ENCODE measurements at regions not wholly inside any gene's neighbourhood (a gene's known extent, or its start where the extent isn't known, plus 50 kb on each side); places are given as distances from the start of the nearest gene placed in this dataset.

- Histone ChIP-seq H3K9ac (ENCODE audit: low read length) (no peak overlapping the region), H3K4ac (ENCODE audit: low read depth in 1 of 2, low read length in 2 of 2) (no peak overlapping the region), H3K14ac (ENCODE audit: low read length in 2 of 2) (no peak overlapping the region), H3K4me3 (ENCODE audit: insufficient read depth in 1 of 2, low read depth in 1 of 2, low read length in 2 of 2) (no peak overlapping the region), H2BK15ac (ENCODE audit: low read depth, poor library complexity, severe bottlenecking) (no peak overlapping the region), H3K4me2 (ENCODE audit: low read length, poor library complexity, severe bottlenecking) (no peak overlapping the region), H2AK5ac (ENCODE audit: low read length, severe bottlenecking) (no peak overlapping the region), H2AFZ (ENCODE audit: low read depth, low read length) (no peak overlapping the region), H2BK120ac (ENCODE audit: low read depth, low read length) (no peak overlapping the region), H3K27ac (ENCODE audit: low read length, poor library complexity, severe bottlenecking) (no peak overlapping the region), H3K9me3 (ENCODE audit: control insufficient read depth, low read length) (no peaks in the 10 kb centered on the region), H3K27me3 (ENCODE audit: control insufficient read depth in 1 of 2, insufficient read depth in 1 of 2, low read length in 2 of 2) (no peaks in the 10 kb centered on the region), H3K23ac (ENCODE audit: low read length in 2 of 2) (no peak overlapping the region), H3K79me1 (replicated peaks; ENCODE audit: low read length, poor library complexity, severe bottlenecking) (no peaks in the 10 kb centered on the region), H4K91ac (ENCODE audit: low read length) (no peak overlapping the region), H3K4me1 (ENCODE audit: control insufficient read depth, insufficient read depth, low read depth, low read length) (no peaks in the 10 kb centered on the region), H2BK5ac (ENCODE audit: low read depth, low read length, poor library complexity, severe bottlenecking) (no peak overlapping the region), H4K8ac (ENCODE audit: low read length) (no peak overlapping the region), H2BK12ac (ENCODE audit: low read length in 2 of 2) (no peak overlapping the region), H3K18ac (ENCODE audit: low read depth in 1 of 2, low read length in 2 of 2) (no peak overlapping the region), H3K36me3 (ENCODE audit: control insufficient read depth in 1 of 2, insufficient read depth in 2 of 2, low read depth in 1 of 2, low read length in 2 of 2) (no peaks in the 10 kb centered on the region)
- DNase-seq: no peak
- 96% methylated on average over 5 of the region's 7 CpGs for WGBS
These were observed 730.7 kb upstream of the SLIT2 start for GRCh38 chr4:19520939-19521520.

GRCh38 chr4:19514276-19515070 lies 737.2 kb upstream of the SLIT2 start:
- H3K14ac ChIP-seq (ENCODE audit: low read length in 2 of 2): no peak overlapping the region
- H3K9ac ChIP-seq (ENCODE audit: low read length): no peak overlapping the region
- DNase-seq: no peak
- H3K36me3 ChIP-seq (ENCODE audit: control insufficient read depth in 1 of 2, insufficient read depth in 2 of 2, low read depth in 1 of 2, low read length in 2 of 2): no peaks in the 10 kb centered on the region
- H2BK120ac ChIP-seq (ENCODE audit: low read depth, low read length): no peak overlapping the region
- no peak overlapping the region for H2BK5ac ChIP-seq (ENCODE audit: low read depth, low read length, poor library complexity, severe bottlenecking)
- no peak overlapping the region for H2BK12ac ChIP-seq (ENCODE audit: low read length in 2 of 2)
- no peak overlapping the region for H2AFZ ChIP-seq (ENCODE audit: low read depth, low read length)
- no peaks in the 10 kb centered on the region for H3K4me1 ChIP-seq (ENCODE audit: control insufficient read depth, insufficient read depth, low read depth, low read length)
- no peak overlapping the region for H2BK15ac ChIP-seq (ENCODE audit: low read depth, poor library complexity, severe bottlenecking)
- H3K18ac ChIP-seq (ENCODE audit: low read depth in 1 of 2, low read length in 2 of 2): no peak overlapping the region
- H4K8ac ChIP-seq (ENCODE audit: low read length): no peak overlapping the region
- no peaks in the 10 kb centered on the region for H3K9me3 ChIP-seq (ENCODE audit: control insufficient read depth, low read length)
- no peak overlapping the region for H4K91ac ChIP-seq (ENCODE audit: low read length)
- H3K4me2 ChIP-seq (ENCODE audit: low read length, poor library complexity, severe bottlenecking): no peak overlapping the region
- H3K27ac ChIP-seq (ENCODE audit: low read length, poor library complexity, severe bottlenecking): no peak overlapping the region
- H3K4ac ChIP-seq (ENCODE audit: low read depth in 1 of 2, low read length in 2 of 2): no peak overlapping the region
- no peaks in the 10 kb centered on the region for H3K79me1 ChIP-seq (replicated peaks; ENCODE audit: low read length, poor library complexity, severe bottlenecking)
- no peaks in the 10 kb centered on the region for H3K27me3 ChIP-seq (ENCODE audit: control insufficient read depth in 1 of 2, insufficient read depth in 1 of 2, low read length in 2 of 2)
- no peak overlapping the region for H3K4me3 ChIP-seq (ENCODE audit: insufficient read depth in 1 of 2, low read depth in 1 of 2, low read length in 2 of 2)
- H3K23ac ChIP-seq (ENCODE audit: low read length in 2 of 2): no peak overlapping the region
- no peak overlapping the region for H2AK5ac ChIP-seq (ENCODE audit: low read length, severe bottlenecking)
- 87% methylated on average over 1 of the region's 1 CpG for WGBS

GRCh38 chr4:19512086-19512485 lies 739.6 kb upstream of the SLIT2 start:
- Histone ChIP-seq H2BK12ac (ENCODE audit: low read length in 2 of 2) (no peak overlapping the region), H3K79me1 (replicated peaks; ENCODE audit: low read length, poor library complexity, severe bottlenecking) (no peaks in the 10 kb centered on the region), H2AK5ac (ENCODE audit: low read length, severe bottlenecking) (no peak overlapping the region), H2BK120ac (ENCODE audit: low read depth, low read length) (no peak overlapping the region), H4K91ac (ENCODE audit: low read length) (no peak overlapping the region), H3K27ac (ENCODE audit: low read length, poor library complexity, severe bottlenecking) (no peak overlapping the region), H3K36me3 (ENCODE audit: control insufficient read depth in 1 of 2, insufficient read depth in 2 of 2, low read depth in 1 of 2, low read length in 2 of 2) (no peaks in the 10 kb centered on the region), H3K4me1 (ENCODE audit: control insufficient read depth, insufficient read depth, low read depth, low read length) (no peaks in the 10 kb centered on the region), H2BK5ac (ENCODE audit: low read depth, low read length, poor library complexity, severe bottlenecking) (no peak overlapping the region), H3K27me3 (ENCODE audit: control insufficient read depth in 1 of 2, insufficient read depth in 1 of 2, low read length in 2 of 2) (no peaks in the 10 kb centered on the region), H3K14ac (ENCODE audit: low read length in 2 of 2) (no peak overlapping the region), H3K18ac (ENCODE audit: low read depth in 1 of 2, low read length in 2 of 2) (no peak overlapping the region), H4K8ac (ENCODE audit: low read length) (no peak overlapping the region), H3K23ac (ENCODE audit: low read length in 2 of 2) (no peak overlapping the region), H3K9me3 (ENCODE audit: control insufficient read depth, low read length) (no peaks in the 10 kb centered on the region), H3K4me3 (ENCODE audit: insufficient read depth in 1 of 2, low read depth in 1 of 2, low read length in 2 of 2) (no peak overlapping the region), H2BK15ac (ENCODE audit: low read depth, poor library complexity, severe bottlenecking) (no peak overlapping the region), H2AFZ (ENCODE audit: low read depth, low read length) (no peak overlapping the region), H3K4ac (ENCODE audit: low read depth in 1 of 2, low read length in 2 of 2) (no peak overlapping the region), H3K9ac (ENCODE audit: low read length) (no peak overlapping the region), H3K4me2 (ENCODE audit: low read length, poor library complexity, severe bottlenecking) (no peak overlapping the region)
- WGBS: no CpG with 5 or more reads among the region's 1 CpG
- no peak for DNase-seq

- Histone ChIP-seq H3K14ac (ENCODE audit: low read length in 2 of 2) (no peak overlapping the region), H3K79me1 (replicated peaks; ENCODE audit: low read length, poor library complexity, severe bottlenecking) (no peaks in the 10 kb centered on the region), H3K27me3 (ENCODE audit: control insufficient read depth in 1 of 2, insufficient read depth in 1 of 2, low read length in 2 of 2) (no peaks in the 10 kb centered on the region), H3K9ac (ENCODE audit: low read length) (no peak overlapping the region), H4K91ac (ENCODE audit: low read length) (no peak overlapping the region), H3K4me3 (ENCODE audit: insufficient read depth in 1 of 2, low read depth in 1 of 2, low read length in 2 of 2) (no peak overlapping the region), H2AK5ac (ENCODE audit: low read length, severe bottlenecking) (no peak overlapping the region), H3K36me3 (ENCODE audit: control insufficient read depth in 1 of 2, insufficient read depth in 2 of 2, low read depth in 1 of 2, low read length in 2 of 2) (no peaks in the 10 kb centered on the region), H2BK12ac (ENCODE audit: low read length in 2 of 2) (no peak overlapping the region), H2AFZ (ENCODE audit: low read depth, low read length) (no peak overlapping the region), H3K9me3 (ENCODE audit: control insufficient read depth, low read length) (no peaks in the 10 kb centered on the region), H3K4me2 (ENCODE audit: low read length, poor library complexity, severe bottlenecking) (no peak overlapping the region), H3K4me1 (ENCODE audit: control insufficient read depth, insufficient read depth, low read depth, low read length) (no peaks in the 10 kb centered on the region), H3K27ac (ENCODE audit: low read length, poor library complexity, severe bottlenecking) (no peak overlapping the region), H2BK120ac (ENCODE audit: low read depth, low read length) (no peak overlapping the region), H2BK5ac (ENCODE audit: low read depth, low read length, poor library complexity, severe bottlenecking) (no peak overlapping the region), H4K8ac (ENCODE audit: low read length) (no peak overlapping the region), H2BK15ac (ENCODE audit: low read depth, poor library complexity, severe bottlenecking) (no peak overlapping the region), H3K18ac (ENCODE audit: low read depth in 1 of 2, low read length in 2 of 2) (no peak overlapping the region), H3K4ac (ENCODE audit: low read depth in 1 of 2, low read length in 2 of 2) (no peak overlapping the region), H3K23ac (ENCODE audit: low read length in 2 of 2) (no peak overlapping the region)
- DNase-seq: no peak
These were observed 740.7 kb upstream of the SLIT2 start for GRCh38 chr4:19510993-19511392.

All from mesenchymal stem cell (in vitro differentiated cells and primary cell).